ACC112 (cell line): ENCODE measurements at regions not wholly inside any gene's neighbourhood (a gene's known extent, or its start where the extent isn't known, plus 50 kb on each side); places are given as distances from the start of the nearest gene placed in this dataset.

Source experiments
- H2AFZ ChIP-seq: fragments of 200-600 bp; sonication (generic); one replicate; pipeline ENCODE4 v1.6.0; 2017; ENCODE audit warnings: antibody characterized with exemption, low read length; ENCODE audit not compliant: unreplicated experiment
- H3K27ac ChIP-seq: fragments of 200-600 bp; sonication (generic); 2 replicates; pipeline ENCODE4 v1.5.1; 2014; ENCODE audit warnings: low read depth, mild to moderate bottlenecking, antibody characterized with exemption, low read length, moderate library complexity
- H3K27me3 ChIP-seq: fragments of 200-600 bp; sonication (generic); 2 replicates; pipeline ENCODE4 v1.6.1; 2014; ENCODE audit warnings: mild to moderate bottlenecking, antibody characterized with exemption, low read length, moderate library complexity, mixed read lengths; ENCODE audit not compliant: insufficient read depth
- H3K36me3 ChIP-seq: fragments of 200-600 bp; sonication (generic); 2 replicates; pipeline ENCODE4 v1.6.1; 2016; ENCODE audit warnings: mild to moderate bottlenecking, antibody characterized with exemption, low read length, moderate library complexity, mixed read lengths; ENCODE audit not compliant: insufficient read depth
- H3K4me1 ChIP-seq: fragments of 200-600 bp; sonication (generic); one replicate; pipeline ENCODE4 v1.6.1; 2016; ENCODE audit warnings: low read length, mixed read lengths; ENCODE audit not compliant: insufficient read depth, unreplicated experiment, control insufficient read depth
- H3K4me3 ChIP-seq: fragments of 200-600 bp; sonication (generic); 2 replicates; pipeline ENCODE4 v1.5.1; 2014; ENCODE audit warnings: mild to moderate bottlenecking, low read depth, low read length
- H3K79me2 ChIP-seq: fragments of 200-600 bp; sonication (generic); one replicate; pipeline ENCODE4 v1.6.0; 2016; ENCODE audit warnings: low read length; ENCODE audit not compliant: control insufficient read depth, unreplicated experiment, insufficient read depth

DNA sequence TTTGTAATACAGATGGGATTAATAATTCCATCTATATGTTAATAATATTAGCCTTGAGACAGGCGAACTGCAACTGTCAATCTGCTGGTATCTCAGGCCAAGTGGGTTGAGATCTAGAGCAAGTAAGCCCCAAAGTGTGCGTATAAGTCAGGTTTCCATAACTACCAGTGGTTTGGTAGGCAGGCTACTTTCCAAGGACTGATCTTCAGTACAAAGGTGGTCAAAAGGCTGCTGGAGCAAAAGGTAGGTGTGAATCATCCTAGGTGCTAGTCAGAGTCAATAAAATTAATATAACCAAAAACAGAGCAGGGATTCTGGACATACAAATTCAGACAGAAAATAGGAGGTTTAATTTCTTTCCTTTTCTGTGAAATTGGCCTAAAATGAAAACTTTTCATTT is 328.0 kb downstream of the TGFB2 start:
- H3K27me3 ChIP-seq: no peaks in the 10 kb centered on the region
- peaks cover 13% of the 10 kb centered on the region for H3K4me1 ChIP-seq
- no peaks in the 10 kb centered on the region for H3K36me3 ChIP-seq
- no peaks in the 10 kb centered on the region for H3K79me2 ChIP-seq
- H2AFZ ChIP-seq: no peak overlapping the region
- no peak overlapping the region for H3K27ac ChIP-seq
- no peak overlapping the region for H3K4me3 ChIP-seq

- Histone ChIP-seq H3K79me2 (no peaks in the 10 kb centered on the region), H3K4me3 (peak overlapping the region; percentile 26), H3K27me3 (no peaks in the 10 kb centered on the region), H3K27ac (peak overlapping the region; percentile 32), H3K36me3 (no peaks in the 10 kb centered on the region), H2AFZ (peak overlapping the region; percentile 66), H3K4me1 (peaks cover 24% of the 10 kb centered on the region)
Observed at GRCh38 chr1:218674280-218674773, 329.2 kb downstream of the TGFB2 start.

- H3K27ac ChIP-seq: no peak overlapping the region
- no peaks in the 10 kb centered on the region for H3K27me3 ChIP-seq
- H3K4me3 ChIP-seq: no peak overlapping the region
- no peak overlapping the region for H2AFZ ChIP-seq
- peaks cover 36% of the 10 kb centered on the region for H3K4me1 ChIP-seq
- H3K36me3 ChIP-seq: no peaks in the 10 kb centered on the region
- no peaks in the 10 kb centered on the region for H3K79me2 ChIP-seq
Observed at GRCh38 chr1:218677026-218677425, 331.9 kb downstream of the TGFB2 start.

DNA sequence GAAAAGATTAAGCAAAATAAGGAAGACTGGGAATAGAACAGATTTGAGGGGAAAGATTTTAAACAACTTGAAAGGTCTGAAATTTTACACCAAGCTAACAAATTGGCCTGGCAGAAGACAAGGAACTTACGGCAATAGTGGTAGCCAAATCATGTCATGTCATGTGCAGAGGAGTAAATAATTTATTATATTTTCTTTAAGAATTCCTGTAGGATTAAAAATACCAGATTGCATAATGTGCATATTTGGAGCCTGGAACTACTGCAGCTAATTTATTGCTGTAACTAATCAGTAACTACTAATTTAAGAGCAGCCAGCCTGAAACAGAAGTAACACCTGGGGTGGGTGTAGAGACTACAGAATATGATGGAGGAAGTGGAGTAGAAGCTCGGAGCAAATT is 334.3 kb downstream of the TGFB2 start:
- Histone ChIP-seq H3K4me1 (peaks cover 28% of the 10 kb centered on the region), H3K36me3 (no peaks in the 10 kb centered on the region), H3K4me3 (no peak overlapping the region), H3K79me2 (no peaks in the 10 kb centered on the region), H2AFZ (no peak overlapping the region), H3K27me3 (no peaks in the 10 kb centered on the region), H3K27ac (no peak overlapping the region)

GRCh38 chr1:218679988-218680748 is 335.0 kb downstream of the TGFB2 start:
- H2AFZ ChIP-seq: no peak overlapping the region
- no peaks in the 10 kb centered on the region for H3K36me3 ChIP-seq
- H3K4me3 ChIP-seq: no peak overlapping the region
- H3K27ac ChIP-seq: no peak overlapping the region
- H3K4me1 ChIP-seq: peaks cover 25% of the 10 kb centered on the region
- no peaks in the 10 kb centered on the region for H3K79me2 ChIP-seq
- H3K27me3 ChIP-seq: no peaks in the 10 kb centered on the region

- peaks cover 23% of the 10 kb centered on the region for H3K4me1 ChIP-seq
- H3K27ac ChIP-seq: no peak overlapping the region
- no peak overlapping the region for H2AFZ ChIP-seq
- no peaks in the 10 kb centered on the region for H3K27me3 ChIP-seq
- no peaks in the 10 kb centered on the region for H3K79me2 ChIP-seq
- no peak overlapping the region for H3K4me3 ChIP-seq
- H3K36me3 ChIP-seq: no peaks in the 10 kb centered on the region
Observed at GRCh38 chr1:218683242-218683641, 338.1 kb downstream of the TGFB2 start.

DNA sequence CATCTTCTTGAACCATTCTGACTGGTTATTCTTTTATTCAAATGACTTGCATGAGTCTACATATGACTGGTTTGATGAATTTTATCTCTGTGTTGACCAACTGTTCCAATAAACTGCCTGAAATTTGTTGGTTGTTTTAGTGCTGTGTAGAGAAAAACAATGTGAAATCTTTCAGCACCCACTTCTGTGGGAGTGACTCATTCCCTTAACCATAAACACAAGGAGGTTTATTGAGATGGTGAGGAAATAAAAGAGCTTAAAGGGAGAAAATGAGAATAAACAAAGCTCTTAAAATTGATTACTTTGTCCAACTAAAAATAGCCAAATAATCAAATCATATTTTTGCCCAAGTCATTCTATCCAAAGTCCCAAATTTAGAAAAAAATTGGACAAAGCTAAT is 341.1 kb downstream of the TGFB2 start:
- Histone ChIP-seq H3K4me3 (no peak overlapping the region), H3K79me2 (no peaks in the 10 kb centered on the region), H3K4me1 (no peaks in the 10 kb centered on the region), H2AFZ (no peak overlapping the region), H3K27ac (no peak overlapping the region), H3K36me3 (no peaks in the 10 kb centered on the region), H3K27me3 (no peaks in the 10 kb centered on the region)

DNA sequence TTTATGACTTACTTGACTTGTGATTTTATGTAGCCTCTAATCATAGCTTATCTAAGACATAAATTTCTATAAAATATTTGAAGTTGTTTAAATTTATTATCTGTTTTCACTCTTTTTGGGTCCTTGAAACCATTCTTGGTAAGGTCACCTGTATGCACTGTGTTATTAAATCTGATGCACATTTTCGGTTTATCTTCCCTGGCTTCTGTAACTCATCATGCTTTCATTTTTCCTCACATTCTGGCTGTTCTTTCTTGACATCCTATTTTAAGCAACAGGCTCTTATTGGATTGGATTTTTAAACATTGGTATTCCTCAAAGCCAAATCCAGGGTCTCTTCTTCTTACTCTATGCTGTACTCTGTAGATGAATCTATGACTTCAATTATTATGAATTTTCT is 341.6 kb downstream of the TGFB2 start:
- H3K27me3 ChIP-seq: no peaks in the 10 kb centered on the region
- H3K27ac ChIP-seq: no peak overlapping the region

DNA sequence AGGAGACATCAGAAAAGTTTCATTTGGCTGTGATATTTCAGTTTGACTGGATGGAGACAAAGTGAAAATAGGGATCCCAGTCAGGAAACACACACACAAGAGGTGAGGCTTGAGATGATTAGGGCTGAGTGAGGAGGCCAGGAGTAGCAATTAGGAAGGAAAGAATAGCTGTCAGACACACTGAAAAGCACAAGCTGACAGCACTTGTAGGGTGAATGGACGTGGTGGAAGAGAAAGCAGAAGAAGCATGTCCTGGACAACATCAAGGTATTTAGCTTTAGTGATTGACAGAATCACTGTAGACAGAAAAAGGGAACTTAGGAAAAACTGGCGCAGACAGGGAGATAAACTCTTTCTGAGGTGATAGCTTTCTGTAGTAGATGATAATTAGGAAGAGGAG is 347.7 kb downstream of the TGFB2 start:
- Histone ChIP-seq H3K4me1 (no peaks in the 10 kb centered on the region), H2AFZ (no peak overlapping the region), H3K79me2 (no peaks in the 10 kb centered on the region), H3K27ac (no peak overlapping the region), H3K36me3 (no peaks in the 10 kb centered on the region), H3K4me3 (no peak overlapping the region), H3K27me3 (no peaks in the 10 kb centered on the region)

More for the DNA sequence above, 341.6 kb downstream of the TGFB2 start:
- Histone ChIP-seq H3K4me1 (no peaks in the 10 kb centered on the region), H3K4me3 (no peak overlapping the region), H3K79me2 (no peaks in the 10 kb centered on the region), H2AFZ (no peak overlapping the region), H3K36me3 (no peaks in the 10 kb centered on the region)

GRCh38 chr1:218693599-218693998 is 348.5 kb downstream of the TGFB2 start:
- H3K4me1 ChIP-seq: no peaks in the 10 kb centered on the region
- H3K4me3 ChIP-seq: no peak overlapping the region
- H2AFZ ChIP-seq: no peak overlapping the region
- no peaks in the 10 kb centered on the region for H3K36me3 ChIP-seq
- H3K79me2 ChIP-seq: no peaks in the 10 kb centered on the region
- H3K27me3 ChIP-seq: no peaks in the 10 kb centered on the region
- H3K27ac ChIP-seq: no peak overlapping the region

DNA sequence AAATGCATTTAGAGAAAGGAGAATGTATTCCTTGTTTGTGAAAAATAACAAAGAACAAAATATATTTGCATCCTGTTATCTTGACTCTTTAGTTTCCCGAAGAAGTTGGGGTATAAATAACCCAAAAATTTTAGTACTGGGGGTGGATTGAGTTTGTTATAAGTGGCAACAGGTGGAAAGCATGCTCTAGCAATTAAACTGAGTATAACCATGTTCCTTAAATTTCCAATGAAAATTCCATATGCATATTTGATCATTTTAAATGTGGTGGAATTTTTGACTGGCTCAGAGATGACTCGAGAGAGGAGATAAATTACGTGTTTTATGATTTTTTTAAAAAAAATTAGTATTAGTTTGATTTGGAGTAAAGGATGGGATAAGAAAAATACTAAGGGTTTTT is 348.9 kb downstream of the TGFB2 start:
- Histone ChIP-seq H3K4me3 (no peak overlapping the region), H3K36me3 (no peaks in the 10 kb centered on the region), H3K27me3 (no peaks in the 10 kb centered on the region), H3K27ac (no peak overlapping the region), H3K79me2 (no peaks in the 10 kb centered on the region), H2AFZ (no peak overlapping the region), H3K4me1 (no peaks in the 10 kb centered on the region)
